GM12865 (cell line): ENCODE measurements at regions not wholly inside any gene's neighbourhood (a gene's known extent, or its start where the extent isn't known, plus 50 kb on each side); places are given as distances from the start of the nearest gene placed in this dataset.

Experiments
- DNase-seq: peaks from one replicate; pipeline ENCODE4 v3.0.0; 2010; ENCODE audit warnings: low read depth
- H3K4me3 ChIP-seq: 2 replicates; pipeline ENCODE4 v1.5.1; 2011; ENCODE audit warnings: mild to moderate bottlenecking, low read depth, low read length, control low read depth
- CTCF ChIP-seq: IDR thresholded peaks from 2 replicates; pipeline ENCODE4 v1.5.1; 2011; ENCODE audit warnings: low read length, control low read depth, low read depth, inconsistent platforms; ENCODE audit not compliant: insufficient read depth; ENCODE audit errors: missing control alignments

DNA sequence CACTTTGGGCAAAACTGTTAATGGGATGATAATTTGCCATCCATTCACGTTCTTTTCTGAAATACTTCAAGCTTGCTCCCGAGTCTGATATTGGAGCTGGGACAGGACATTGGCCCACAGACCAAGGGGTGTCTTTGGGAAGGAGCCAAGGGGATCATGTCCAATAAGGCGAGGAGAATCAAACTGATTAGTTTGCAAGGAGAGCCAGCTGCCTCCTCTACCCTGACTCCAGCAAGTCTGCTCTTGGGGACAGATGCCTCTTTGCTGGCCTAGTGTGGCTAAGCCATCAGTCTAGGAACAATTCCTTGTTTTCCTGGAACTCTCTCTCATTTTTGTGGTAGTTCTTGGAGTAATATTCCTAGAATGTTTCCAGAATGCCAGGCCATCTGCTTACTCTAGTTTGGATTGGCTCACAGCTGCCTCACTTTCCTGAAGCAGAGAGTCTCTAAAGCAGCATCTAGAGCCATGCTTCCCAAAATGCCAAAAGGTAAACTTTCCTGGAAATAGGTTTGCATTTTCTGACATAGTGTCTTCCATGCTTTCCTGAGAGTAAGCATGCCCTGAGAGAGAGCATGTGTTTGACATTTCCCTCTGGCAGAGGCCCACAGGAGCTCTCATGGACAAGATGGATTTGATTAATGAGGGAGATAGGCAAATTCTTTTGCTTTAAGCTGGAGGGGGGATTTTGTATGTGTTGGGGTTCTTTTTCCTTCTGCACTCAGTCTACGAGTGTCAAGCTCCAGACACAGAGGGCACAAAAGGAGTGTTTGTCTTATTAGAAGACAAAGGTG is 145.6 kb downstream of the GDAP2 start:
- no peak overlapping the region for H3K4me3 ChIP-seq
- DNase-seq, result no peak
- TF ChIP-seq CTCF, result no peak

DNA sequence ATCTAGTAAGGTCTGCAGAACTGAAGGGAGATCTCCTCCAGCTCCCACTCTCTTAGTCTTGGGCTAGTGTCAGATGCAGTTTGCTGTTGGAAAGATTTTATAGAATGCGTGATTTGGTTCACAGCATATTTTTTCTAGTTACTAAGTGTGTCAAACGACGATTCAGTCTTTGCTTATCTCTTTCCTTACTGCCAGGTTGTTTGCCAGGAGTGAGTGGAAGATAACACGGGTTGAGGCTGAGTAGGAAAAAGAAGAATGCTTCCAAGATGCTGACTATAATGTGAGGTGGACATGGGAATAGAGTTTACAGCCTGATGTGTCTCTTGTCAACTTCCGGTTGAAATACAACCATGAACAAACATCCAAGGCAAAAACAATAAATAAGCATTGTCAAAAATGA is 141.4 kb downstream of the GDAP2 start:
- no peak for DNase-seq
- H3K4me3 ChIP-seq, result no peak overlapping the region
- TF ChIP-seq CTCF, result no peak

DNA sequence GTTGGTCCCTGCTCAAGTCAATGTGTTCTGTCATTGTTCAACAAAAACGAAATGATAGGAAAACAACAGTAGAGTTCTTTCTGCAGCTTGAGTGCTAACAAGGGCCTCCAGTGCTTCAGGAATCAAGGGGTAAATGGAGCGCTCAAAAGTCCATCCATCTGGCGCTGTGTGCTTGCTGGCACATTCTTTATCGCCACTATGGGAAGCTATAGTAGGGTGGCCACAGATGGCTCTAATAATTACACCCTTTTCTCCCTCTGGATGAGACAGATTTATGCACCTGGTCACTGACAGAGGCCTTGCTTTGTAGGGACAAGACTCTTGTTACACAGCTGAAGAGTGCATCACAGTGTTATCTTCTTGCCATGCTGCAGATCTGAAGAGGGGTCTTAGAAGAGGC is 136.0 kb downstream of the GDAP2 start:
- no peak for DNase-seq
- no peak for TF ChIP-seq CTCF
- H3K4me3 ChIP-seq, result no peak overlapping the region

- H3K4me3 ChIP-seq, result no peak overlapping the region
- no peak for TF ChIP-seq CTCF
- DNase-seq, result no peak
Observed at GRCh38 chr1:117794073-117794472, 135.3 kb downstream of the GDAP2 start.

GRCh38 chr1:117795190-117795589 is 134.2 kb downstream of the GDAP2 start:
- no peak for TF ChIP-seq CTCF
- H3K4me3 ChIP-seq, result no peak overlapping the region
- DNase-seq, result no peak

- H3K4me3 ChIP-seq, result no peak overlapping the region
- no peak for TF ChIP-seq CTCF
- DNase-seq, result no peak
Observed at GRCh38 chr1:117795792-117796191, 133.6 kb downstream of the GDAP2 start.

GRCh38 chr1:117796226-117796625 is 133.2 kb downstream of the GDAP2 start:
- TF ChIP-seq CTCF, result no peak
- no peak overlapping the region for H3K4me3 ChIP-seq
- no peak for DNase-seq
